ENCODE measurements at regions not wholly inside any gene's neighbourhood (a gene's known extent, or its start where the extent isn't known, plus 50 kb on each side); places are given as distances from the start of the nearest gene placed in this dataset.
A peak's percentile ranks its signal among the peaks of the same experiment; 100 is the strongest.

DNA sequence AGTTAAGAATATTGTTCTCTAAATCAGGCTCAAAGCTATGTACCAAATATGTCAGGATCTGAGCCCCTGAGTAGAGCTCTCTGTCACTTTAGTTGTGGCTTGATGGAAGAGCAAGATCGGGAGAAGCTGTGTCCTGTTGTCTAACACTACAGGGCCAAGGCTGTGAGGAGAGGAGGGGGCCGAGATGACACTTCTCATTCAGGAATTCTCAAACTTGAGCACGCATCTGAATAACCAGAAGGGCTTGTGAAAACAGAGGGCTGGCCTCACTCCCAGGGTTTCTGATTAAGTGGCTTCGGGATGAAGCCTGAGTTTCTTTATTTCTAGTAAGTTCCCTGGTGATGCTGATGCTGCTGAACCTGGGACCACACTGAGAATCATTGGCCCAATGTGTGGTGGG is 209.2 kb upstream of the DAB1 start:
- ATAC-seq = no peak
- TF ChIP-seq ZC3H10 (CRISPR knock-in tag; IDR thresholded peaks at IDR 0.05) = no peak
- TF ChIP-seq ESRRG (CRISPR knock-in tag; IDR thresholded peaks at IDR 0.05) = no peak
- TF ChIP-seq ISL1 (CRISPR knock-in tag; IDR thresholded peaks at IDR 0.05) = no peak
- TF ChIP-seq ARNTL (CRISPR knock-in tag; IDR thresholded peaks at IDR 0.05; ENCODE audit: borderline replicate concordance, low read depth) = no peak
- TF ChIP-seq, protein P1, sequence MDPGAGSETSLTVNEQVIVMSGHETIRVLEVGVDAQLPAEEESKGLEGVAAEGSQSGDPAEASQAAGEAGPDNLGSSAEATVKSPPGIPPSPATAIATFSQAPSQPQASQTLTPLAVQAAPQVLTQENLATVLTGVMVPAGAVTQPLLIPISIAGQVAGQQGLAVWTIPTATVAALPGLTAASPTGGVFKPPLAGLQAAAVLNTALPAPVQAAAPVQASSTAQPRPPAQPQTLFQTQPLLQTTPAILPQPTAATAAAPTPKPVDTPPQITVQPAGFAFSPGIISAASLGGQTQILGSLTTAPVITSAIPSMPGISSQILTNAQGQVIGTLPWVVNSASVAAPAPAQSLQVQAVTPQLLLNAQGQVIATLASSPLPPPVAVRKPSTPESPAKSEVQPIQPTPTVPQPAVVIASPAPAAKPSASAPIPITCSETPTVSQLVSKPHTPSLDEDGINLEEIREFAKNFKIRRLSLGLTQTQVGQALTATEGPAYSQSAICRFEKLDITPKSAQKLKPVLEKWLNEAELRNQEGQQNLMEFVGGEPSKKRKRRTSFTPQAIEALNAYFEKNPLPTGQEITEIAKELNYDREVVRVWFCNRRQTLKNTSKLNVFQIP (CRISPR knock-in tag; IDR thresholded peaks at IDR 0.05; ENCODE audit: borderline replicate concordance, low read depth) = no peak
- TF ChIP-seq ZFP30 (CRISPR knock-in tag; IDR thresholded peaks at IDR 0.05) = no peak

DNA sequence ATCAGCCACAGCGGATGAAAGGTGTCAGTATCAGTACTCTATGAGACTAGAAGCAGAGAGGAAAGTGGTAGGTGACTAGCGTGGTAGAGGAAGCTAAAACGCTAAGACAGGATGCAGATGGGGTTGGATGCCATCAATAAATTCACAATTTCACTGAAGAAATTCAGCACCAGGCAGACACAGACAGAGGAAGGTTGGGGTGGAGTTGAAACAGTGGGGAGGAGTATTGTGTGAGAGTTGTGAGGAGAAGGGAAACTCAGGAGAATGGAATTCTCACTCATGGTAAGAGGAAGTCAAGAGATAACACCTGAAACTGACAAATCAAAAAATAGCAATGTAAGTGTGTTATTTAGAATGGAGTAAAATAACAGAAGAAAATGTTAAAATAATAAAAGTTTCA is 208.5 kb upstream of the DAB1 start:
- ATAC-seq = peak; percentile 70
- TF ChIP-seq, protein P1 (CRISPR knock-in tag; IDR thresholded peaks at IDR 0.05; ENCODE audit: borderline replicate concordance, low read depth) = no peak
- no peak for TF ChIP-seq ZNF565 (CRISPR knock-in tag; conservative IDR thresholded peaks at IDR 0.05; ENCODE audit: low read depth)
- TF ChIP-seq ESRRG (CRISPR knock-in tag; IDR thresholded peaks at IDR 0.05) = no peak
- TF ChIP-seq RARB (CRISPR knock-in tag; IDR thresholded peaks at IDR 0.05) = no peak
- TF ChIP-seq, protein P2, sequence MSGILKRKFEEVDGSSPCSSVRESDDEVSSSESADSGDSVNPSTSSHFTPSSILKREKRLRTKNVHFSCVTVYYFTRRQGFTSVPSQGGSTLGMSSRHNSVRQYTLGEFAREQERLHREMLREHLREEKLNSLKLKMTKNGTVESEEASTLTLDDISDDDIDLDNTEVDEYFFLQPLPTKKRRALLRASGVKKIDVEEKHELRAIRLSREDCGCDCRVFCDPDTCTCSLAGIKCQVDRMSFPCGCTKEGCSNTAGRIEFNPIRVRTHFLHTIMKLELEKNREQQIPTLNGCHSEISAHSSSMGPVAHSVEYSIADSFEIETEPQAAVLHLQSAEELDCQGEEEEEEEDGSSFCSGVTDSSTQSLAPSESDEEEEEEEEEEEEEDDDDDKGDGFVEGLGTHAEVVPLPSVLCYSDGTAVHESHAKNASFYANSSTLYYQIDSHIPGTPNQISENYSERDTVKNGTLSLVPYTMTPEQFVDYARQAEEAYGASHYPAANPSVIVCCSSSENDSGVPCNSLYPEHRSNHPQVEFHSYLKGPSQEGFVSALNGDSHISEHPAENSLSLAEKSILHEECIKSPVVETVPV (CRISPR knock-in tag; IDR thresholded peaks at IDR 0.05) = no peak
- no peak for TF ChIP-seq ZFP30 (CRISPR knock-in tag; IDR thresholded peaks at IDR 0.05)
- TF ChIP-seq, protein P3, sequence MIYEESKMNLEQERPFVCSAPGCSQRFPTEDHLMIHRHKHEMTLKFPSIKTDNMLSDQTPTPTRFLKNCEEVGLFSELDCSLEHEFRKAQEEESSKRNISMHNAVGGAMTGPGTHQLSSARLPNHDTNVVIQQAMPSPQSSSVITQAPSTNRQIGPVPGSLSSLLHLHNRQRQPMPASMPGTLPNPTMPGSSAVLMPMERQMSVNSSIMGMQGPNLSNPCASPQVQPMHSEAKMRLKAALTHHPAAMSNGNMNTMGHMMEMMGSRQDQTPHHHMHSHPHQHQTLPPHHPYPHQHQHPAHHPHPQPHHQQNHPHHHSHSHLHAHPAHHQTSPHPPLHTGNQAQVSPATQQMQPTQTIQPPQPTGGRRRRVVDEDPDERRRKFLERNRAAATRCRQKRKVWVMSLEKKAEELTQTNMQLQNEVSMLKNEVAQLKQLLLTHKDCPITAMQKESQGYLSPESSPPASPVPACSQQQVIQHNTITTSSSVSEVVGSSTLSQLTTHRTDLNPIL (CRISPR knock-in tag; IDR thresholded peaks at IDR 0.05; ENCODE audit: low read depth) = no peak
- no peak for TF ChIP-seq GLIS3 (CRISPR knock-in tag; IDR thresholded peaks at IDR 0.05)
- TF ChIP-seq ZC3H10 (CRISPR knock-in tag; IDR thresholded peaks at IDR 0.05) = no peak
- TF ChIP-seq OSR1 (CRISPR knock-in tag; IDR thresholded peaks at IDR 0.05) = no peak
- no peak for TF ChIP-seq SNAI2 (CRISPR knock-in tag; IDR thresholded peaks at IDR 0.05)
- no peak for TF ChIP-seq BACH2 (CRISPR knock-in tag; IDR thresholded peaks at IDR 0.05; ENCODE audit: borderline replicate concordance)
- no peak for TF ChIP-seq CSDC2 (CRISPR knock-in tag; IDR thresholded peaks at IDR 0.05)
- no peak for TF ChIP-seq TCF4 (CRISPR knock-in tag; IDR thresholded peaks at IDR 0.05; ENCODE audit: borderline replicate concordance)
- TF ChIP-seq PPARA (CRISPR knock-in tag; IDR thresholded peaks at IDR 0.05; ENCODE audit: borderline replicate concordance) = no peak

DNA sequence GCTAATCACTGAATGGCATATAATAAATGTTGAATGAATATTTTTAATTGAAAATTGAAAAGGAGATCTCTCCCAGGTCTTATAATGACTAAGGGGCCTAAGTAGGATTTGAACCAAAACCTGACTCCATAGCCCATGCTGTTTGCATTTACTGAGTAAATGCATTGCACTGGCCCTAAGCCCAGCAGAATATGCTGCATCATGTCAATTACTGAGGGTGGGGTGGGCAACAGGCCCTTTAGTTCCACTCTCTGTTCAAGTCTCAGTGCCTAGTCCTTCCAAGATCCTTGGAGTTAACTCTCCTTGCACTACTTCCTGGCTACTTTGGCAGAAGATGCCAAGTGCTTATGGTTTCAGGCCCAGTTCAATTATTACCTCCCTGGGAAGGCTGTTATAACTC is 203.8 kb upstream of the DAB1 start:
- TF ChIP-seq, protein P2 (CRISPR knock-in tag; IDR thresholded peaks at IDR 0.05) = no peak
- TF ChIP-seq, protein P3 (CRISPR knock-in tag; IDR thresholded peaks at IDR 0.05; ENCODE audit: low read depth) = no peak
- TF ChIP-seq ZNF565 (CRISPR knock-in tag; conservative IDR thresholded peaks at IDR 0.05; ENCODE audit: low read depth) (no peak), ZC3H10 (CRISPR knock-in tag; IDR thresholded peaks at IDR 0.05) (no peak), SNAI2 (CRISPR knock-in tag; IDR thresholded peaks at IDR 0.05) (no peak), ZNF70 (CRISPR knock-in tag; IDR thresholded peaks at IDR 0.05) (no peak), ZNF8 (CRISPR knock-in tag; IDR thresholded peaks at IDR 0.05) (no peak), ISL1 (CRISPR knock-in tag; IDR thresholded peaks at IDR 0.05) (no peak), ZFP3 (CRISPR knock-in tag; IDR thresholded peaks at IDR 0.05) (no peak), OSR1 (CRISPR knock-in tag; IDR thresholded peaks at IDR 0.05) (no peak), TOX (CRISPR knock-in tag; IDR thresholded peaks at IDR 0.05; ENCODE audit: borderline replicate concordance) (no peak), RARB (CRISPR knock-in tag; IDR thresholded peaks at IDR 0.05) (no peak), BACH2 (CRISPR knock-in tag; IDR thresholded peaks at IDR 0.05; ENCODE audit: borderline replicate concordance) (no peak)
- TF ChIP-seq, protein P1 (CRISPR knock-in tag; IDR thresholded peaks at IDR 0.05; ENCODE audit: borderline replicate concordance, low read depth) = no peak
- TF ChIP-seq, protein P4, sequence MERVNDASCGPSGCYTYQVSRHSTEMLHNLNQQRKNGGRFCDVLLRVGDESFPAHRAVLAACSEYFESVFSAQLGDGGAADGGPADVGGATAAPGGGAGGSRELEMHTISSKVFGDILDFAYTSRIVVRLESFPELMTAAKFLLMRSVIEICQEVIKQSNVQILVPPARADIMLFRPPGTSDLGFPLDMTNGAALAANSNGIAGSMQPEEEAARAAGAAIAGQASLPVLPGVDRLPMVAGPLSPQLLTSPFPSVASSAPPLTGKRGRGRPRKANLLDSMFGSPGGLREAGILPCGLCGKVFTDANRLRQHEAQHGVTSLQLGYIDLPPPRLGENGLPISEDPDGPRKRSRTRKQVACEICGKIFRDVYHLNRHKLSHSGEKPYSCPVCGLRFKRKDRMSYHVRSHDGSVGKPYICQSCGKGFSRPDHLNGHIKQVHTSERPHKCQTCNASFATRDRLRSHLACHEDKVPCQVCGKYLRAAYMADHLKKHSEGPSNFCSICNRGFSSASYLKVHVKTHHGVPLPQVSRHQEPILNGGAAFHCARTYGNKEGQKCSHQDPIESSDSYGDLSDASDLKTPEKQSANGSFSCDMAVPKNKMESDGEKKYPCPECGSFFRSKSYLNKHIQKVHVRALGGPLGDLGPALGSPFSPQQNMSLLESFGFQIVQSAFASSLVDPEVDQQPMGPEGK (CRISPR knock-in tag; IDR thresholded peaks at IDR 0.05; ENCODE audit: borderline replicate concordance) = no peak

More for the DNA sequence above, 203.8 kb upstream of the DAB1 start:
- no peak for ATAC-seq
